Suprapubic skin (tissue), 3 donors: ENCODE measurements at regions not wholly inside any gene's neighbourhood (a gene's known extent, or its start where the extent isn't known, plus 50 kb on each side); places are given as distances from the start of the nearest gene placed in this dataset.
"Not testable (repeated sequence)": the region's sequence is repeated elsewhere in the genome, so short reads cannot be mapped to it uniquely, and the experiment has no call there.

ENCODE experiments used
- POLR2A ChIP-seq, 2 donors: fragments of 450-650 bp; IDR thresholded peaks; one replicate each; pipeline ENCODE4 v1.6.1; 2017; ENCODE audit warnings: antibody characterized with exemption in 2 of 2, mild to moderate bottlenecking in 2 of 2, moderate library complexity in 2 of 2
- TF ChIP-seq, protein P1 (sequence below), 2 donors: fragments of 200-600 bp in 1 of 2; fragments of 450-650 bp in 1 of 2; sonication (generic) in 1 of 2; IDR thresholded peaks; one replicate each; pipeline ENCODE4 v1.5.1; 2016 to 2019; ENCODE audit warnings: antibody characterized with exemption in 2 of 2, mild to moderate bottlenecking in 1 of 2, moderate library complexity in 1 of 2

DNA sequence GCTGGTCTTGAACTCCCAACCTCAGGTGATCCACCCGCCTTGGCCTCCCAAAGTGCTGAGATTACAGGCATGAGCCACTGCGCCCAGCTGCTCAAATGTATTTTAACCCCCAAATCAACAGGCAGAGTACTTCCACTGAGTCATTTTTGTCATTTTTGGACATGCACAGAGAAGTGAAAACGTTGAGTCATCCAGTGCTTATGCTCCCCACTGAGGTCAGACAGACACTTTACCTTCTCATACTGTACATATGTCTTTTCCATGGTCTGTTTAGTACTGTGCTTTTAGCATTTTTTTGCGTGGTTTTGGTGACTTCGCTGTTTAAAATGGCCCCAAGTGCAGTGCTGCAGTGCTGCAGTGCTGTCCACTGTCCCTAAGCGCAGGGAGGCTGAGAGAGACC, 99.1 kb downstream of the TBC1D26 start:
- TF ChIP-seq, protein P1, sequence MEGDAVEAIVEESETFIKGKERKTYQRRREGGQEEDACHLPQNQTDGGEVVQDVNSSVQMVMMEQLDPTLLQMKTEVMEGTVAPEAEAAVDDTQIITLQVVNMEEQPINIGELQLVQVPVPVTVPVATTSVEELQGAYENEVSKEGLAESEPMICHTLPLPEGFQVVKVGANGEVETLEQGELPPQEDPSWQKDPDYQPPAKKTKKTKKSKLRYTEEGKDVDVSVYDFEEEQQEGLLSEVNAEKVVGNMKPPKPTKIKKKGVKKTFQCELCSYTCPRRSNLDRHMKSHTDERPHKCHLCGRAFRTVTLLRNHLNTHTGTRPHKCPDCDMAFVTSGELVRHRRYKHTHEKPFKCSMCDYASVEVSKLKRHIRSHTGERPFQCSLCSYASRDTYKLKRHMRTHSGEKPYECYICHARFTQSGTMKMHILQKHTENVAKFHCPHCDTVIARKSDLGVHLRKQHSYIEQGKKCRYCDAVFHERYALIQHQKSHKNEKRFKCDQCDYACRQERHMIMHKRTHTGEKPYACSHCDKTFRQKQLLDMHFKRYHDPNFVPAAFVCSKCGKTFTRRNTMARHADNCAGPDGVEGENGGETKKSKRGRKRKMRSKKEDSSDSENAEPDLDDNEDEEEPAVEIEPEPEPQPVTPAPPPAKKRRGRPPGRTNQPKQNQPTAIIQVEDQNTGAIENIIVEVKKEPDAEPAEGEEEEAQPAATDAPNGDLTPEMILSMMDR (IDR thresholded peaks at IDR 0.05), result not testable (repeated sequence)
- TF ChIP-seq POLR2A (IDR thresholded peaks at IDR 0.05), result not testable (repeated sequence)
